GM23248 (cell line): ENCODE measurements at regions not wholly inside any gene's neighbourhood (a gene's known extent, or its start where the extent isn't known, plus 50 kb on each side); places are given as distances from the start of the nearest gene placed in this dataset.

ENCODE experiments used
- EZH2 ChIP-seq: fragments of 200-600 bp; sonication (generic); IDR thresholded peaks from 2 replicates; pipeline ENCODE4 v1.6.1; 2018; ENCODE audit warnings: antibody characterized with exemption, mild to moderate bottlenecking; ENCODE audit not compliant: insufficient read depth, poor library complexity, severe bottlenecking
- EZH2phosphoT487 ChIP-seq: fragments of 200-600 bp; sonication (generic); IDR thresholded peaks from 2 replicates; pipeline ENCODE4 v1.6.1; 2018; ENCODE audit warnings: antibody characterized with exemption, moderate library complexity, mild to moderate bottlenecking, low read depth; ENCODE audit not compliant: insufficient read depth

DNA sequence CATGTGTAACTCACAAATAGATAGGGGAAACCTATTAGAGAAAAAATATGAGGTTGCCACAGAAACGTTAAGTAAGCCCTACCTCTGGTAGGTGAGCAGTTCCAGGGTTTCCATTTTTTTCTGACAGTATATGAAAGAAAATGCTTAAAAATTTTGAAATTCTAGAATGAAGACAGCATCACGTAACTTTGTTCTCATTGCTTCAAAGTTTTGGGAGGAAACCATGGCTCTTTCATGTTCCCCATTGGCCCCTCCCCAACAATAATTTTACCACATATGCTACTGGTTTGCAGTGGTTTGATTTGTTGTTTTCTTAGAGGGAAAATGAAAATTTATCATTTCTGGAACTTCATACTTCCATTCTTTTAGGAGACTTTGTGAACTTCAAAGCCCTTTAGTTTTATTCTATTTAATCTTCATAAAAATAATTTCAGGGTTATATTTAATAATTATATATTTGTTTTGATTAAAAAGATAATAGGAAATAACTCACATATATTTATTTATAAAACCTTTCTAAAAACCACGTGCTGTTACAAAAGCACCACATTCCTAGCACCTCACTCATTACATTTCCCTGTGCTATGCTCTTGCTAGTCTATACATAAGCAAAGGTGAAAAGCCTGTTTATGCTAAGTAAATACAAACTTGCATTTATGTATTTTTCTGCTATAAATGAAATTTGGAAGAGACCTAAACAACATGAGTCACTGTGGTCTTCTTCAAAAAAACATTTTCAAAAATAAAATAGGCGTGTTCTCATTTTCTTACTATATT is 113.4 kb downstream of the CASP12 start:
- TF ChIP-seq EZH2phosphoT487 (no peak), EZH2 (no peak)
